ENCODE measurements at regions not wholly inside any gene's neighbourhood (a gene's known extent, or its start where the extent isn't known, plus 50 kb on each side); places are given as distances from the start of the nearest gene placed in this dataset.

- TF ChIP-seq POLR2AphosphoS5 (IDR thresholded peaks at IDR 0.05) (no peak), EP300 (conservative IDR thresholded peaks at IDR 0.05; ENCODE audit: poor library complexity, severe bottlenecking) (no peak), SMC3 (conservative IDR thresholded peaks at IDR 0.05; ENCODE audit: poor library complexity) (no peak), RAD21 (conservative IDR thresholded peaks at IDR 0.05) (no peak)
- TF ChIP-seq, protein P1, sequence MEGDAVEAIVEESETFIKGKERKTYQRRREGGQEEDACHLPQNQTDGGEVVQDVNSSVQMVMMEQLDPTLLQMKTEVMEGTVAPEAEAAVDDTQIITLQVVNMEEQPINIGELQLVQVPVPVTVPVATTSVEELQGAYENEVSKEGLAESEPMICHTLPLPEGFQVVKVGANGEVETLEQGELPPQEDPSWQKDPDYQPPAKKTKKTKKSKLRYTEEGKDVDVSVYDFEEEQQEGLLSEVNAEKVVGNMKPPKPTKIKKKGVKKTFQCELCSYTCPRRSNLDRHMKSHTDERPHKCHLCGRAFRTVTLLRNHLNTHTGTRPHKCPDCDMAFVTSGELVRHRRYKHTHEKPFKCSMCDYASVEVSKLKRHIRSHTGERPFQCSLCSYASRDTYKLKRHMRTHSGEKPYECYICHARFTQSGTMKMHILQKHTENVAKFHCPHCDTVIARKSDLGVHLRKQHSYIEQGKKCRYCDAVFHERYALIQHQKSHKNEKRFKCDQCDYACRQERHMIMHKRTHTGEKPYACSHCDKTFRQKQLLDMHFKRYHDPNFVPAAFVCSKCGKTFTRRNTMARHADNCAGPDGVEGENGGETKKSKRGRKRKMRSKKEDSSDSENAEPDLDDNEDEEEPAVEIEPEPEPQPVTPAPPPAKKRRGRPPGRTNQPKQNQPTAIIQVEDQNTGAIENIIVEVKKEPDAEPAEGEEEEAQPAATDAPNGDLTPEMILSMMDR (IDR thresholded peaks at IDR 0.05; ENCODE audit: poor library complexity, severe bottlenecking): no peak
These were observed 132.3 kb upstream of the SMARCA2 start for GRCh38 chr9:1882711-1883403.

Measured in neural cell (in vitro differentiated cells).